ENCODE measurements at regions not wholly inside any gene's neighbourhood (a gene's known extent, or its start where the extent isn't known, plus 50 kb on each side); places are given as distances from the start of the nearest gene placed in this dataset.

- TF ChIP-seq CTCF (IDR thresholded peaks at IDR 0.05) (no peak), EP300 (IDR thresholded peaks at IDR 0.05) (no peak)
Observed at GRCh38 chr10:78942091-78942501, 126.7 kb upstream of the ZMIZ1 start.

Data from tibial nerve (tissue), 4 donors.